ENCODE measurements at regions not wholly inside any gene's neighbourhood (a gene's known extent, or its start where the extent isn't known, plus 50 kb on each side); places are given as distances from the start of the nearest gene placed in this dataset.
A peak's percentile ranks its signal among the peaks of the same experiment; 100 is the strongest.

- DNase-seq = no peak
These were observed 91.3 kb upstream of the YPEL5 start for GRCh38 chr2:30055548-30055947.

- DNase-seq = no peak
These were observed 86.2 kb upstream of the YPEL5 start for GRCh38 chr2:30060562-30060961.

DNA sequence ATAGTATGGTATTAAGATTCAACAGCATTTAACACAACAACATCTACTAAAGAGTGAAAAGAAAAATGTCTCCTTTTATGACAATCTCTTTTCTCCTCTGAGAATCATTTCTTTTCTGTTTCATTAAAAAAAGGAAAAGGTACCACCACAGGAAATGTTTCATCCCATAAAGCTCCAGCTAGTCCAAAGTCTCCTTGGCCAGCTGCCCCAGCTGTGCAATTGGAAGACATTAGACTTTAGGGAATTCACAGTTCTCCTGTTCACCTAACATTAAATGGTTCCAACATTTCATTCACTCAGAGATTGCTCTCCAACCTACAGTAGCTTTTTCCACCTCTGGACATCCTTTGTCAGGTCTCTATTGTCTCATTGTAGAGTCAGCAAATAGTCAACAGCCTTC, 78.7 kb upstream of the YPEL5 start:
- no peak for DNase-seq

DNA sequence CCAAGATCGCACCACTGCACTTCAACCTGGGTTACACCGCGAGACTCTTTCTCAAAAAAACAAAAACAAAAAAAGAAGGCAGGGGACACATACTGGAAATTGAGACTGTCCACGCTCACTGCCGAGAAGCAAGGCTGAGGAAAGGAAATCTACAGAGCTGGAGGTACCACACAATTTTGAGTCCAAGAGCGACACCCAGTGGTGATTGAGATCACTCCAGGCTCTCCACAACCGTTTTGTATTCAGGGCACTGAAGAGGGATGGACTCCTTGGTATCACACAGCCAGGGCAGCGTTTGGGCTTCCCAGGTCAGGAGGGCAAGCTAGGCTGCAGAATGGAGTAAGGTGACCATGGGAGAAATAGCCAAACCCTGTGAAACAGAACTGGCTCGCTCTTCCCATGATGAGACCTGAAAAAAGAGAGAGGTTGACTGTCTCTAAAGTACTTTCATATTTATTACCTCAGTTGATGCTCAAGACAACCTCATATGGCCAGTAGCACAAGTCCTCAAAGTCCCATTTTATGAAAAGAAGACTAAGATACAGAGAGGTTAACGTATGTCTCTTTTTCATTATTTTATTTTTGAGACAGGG, 74.5 kb upstream of the YPEL5 start:
- DNase-seq = peak; percentile 77

DNA sequence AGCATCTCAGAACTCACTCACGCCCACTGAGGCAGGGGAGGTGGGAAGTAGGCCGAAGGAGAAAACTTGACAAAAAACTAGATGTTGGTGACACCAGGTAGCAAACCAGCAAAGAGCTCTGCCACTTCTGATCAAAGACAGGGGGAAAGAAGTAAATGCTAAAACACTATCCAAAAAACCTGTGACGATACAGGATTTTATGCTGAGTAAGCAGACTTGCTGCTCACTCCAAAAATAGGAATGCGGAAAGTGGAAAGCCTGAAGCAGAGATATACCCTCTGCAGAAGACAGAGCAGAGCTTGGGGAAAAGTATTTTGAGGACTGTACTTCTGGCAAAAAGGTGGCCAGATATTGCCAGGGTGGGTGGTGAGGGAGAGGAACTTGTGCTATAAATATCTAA, 73.3 kb upstream of the YPEL5 start:
- no peak for DNase-seq

DNA sequence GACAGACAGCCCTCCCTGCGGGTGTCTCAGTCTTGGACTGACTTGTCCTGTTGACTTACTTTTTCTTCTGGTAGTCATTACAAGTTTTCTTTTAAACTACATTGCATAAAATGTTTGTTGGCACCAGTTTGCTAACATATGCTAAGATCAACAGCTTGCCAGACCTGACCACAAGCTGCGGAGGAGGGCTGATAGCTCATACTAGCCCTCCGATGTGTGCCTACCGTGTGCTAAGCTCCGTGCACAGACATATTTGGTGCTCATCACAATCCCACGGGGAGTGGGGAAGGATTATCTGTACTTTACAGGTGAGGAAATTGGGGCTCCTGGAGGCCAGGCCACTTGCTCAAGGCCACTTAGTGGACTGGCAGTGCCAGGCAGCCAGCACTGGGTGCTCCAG, 72.8 kb upstream of the YPEL5 start:
- DNase-seq = no peak

- no peak for DNase-seq
These were observed 68.3 kb upstream of the YPEL5 start for GRCh38 chr2:30078521-30078920.

DNA sequence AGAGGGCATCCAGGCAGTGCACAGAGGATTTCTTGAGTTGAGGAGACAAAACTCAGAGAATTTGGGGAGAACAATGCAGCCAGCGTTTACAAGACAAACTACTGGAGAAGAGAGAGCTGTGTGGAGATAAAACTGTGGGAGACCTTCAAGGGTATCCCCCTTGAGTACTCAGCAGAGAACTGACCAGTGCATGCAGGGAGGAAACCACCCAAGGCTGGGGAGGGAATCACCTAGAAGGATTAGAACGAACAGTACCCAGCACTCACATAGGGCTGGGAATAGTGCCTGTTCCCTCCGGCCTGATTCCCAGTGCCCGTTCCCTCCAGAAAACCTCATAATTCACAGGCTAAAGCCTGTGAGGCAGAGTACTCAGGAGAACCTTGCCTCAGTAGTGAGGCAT, 61.9 kb upstream of the YPEL5 start:
- DNase-seq = no peak

- no peak for DNase-seq
These were observed 57.6 kb upstream of the YPEL5 start for GRCh38 chr2:30089171-30089570.

DNA sequence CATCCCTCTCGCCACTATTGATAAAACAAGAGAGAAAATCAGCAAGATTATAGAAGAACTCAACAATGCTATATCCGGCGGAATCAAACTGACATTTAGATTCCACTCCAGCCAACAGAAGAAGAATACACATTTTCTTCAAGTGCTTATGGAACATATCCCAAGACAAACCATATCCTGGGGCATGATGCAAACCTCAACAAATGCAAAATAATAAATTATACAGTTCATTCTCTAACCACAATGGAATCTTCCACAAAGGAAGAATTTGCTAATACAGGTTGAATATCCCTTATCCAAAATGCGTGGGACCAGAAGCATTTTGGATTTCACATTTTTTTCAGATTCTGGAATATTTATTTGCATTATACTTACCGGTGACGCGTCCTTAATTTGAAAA, 51.4 kb upstream of the YPEL5 start:
- DNase-seq = no peak

DNA sequence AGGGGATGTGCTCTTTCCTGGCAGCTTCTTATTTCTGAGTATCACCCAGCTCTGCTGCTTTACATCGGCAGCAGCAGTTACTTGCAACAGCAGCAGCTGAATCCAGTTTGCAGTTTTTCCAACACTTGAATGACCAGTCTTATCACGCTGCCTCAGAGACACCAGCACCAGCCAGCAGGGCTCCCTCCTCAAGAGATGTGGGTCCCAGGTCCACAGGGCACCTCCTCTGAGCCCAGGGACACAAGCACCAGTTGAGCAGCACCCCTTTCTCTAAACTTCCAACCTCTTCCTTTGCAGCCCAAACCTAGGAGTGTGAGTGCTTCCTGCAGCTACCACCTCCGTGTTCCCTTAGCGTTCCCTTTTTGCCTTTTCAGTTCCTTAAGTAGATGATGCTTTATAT, 50.4 kb upstream of the YPEL5 start:
- no peak for DNase-seq
